Ovary (tissue), 3 donors: ENCODE measurements at regions not wholly inside any gene's neighbourhood (a gene's known extent, or its start where the extent isn't known, plus 50 kb on each side); places are given as distances from the start of the nearest gene placed in this dataset.

Experiments used
- CTCF ChIP-seq, 3 donors: fragments of 450-650 bp in 2 of 3; fragments of 200-600 bp in 1 of 3; IDR thresholded peaks; one replicate each; pipeline versions ENCODE4 v1.5.1 to v1.8.0; 2016 to 2022; ENCODE audit warnings: antibody characterized with exemption in 3 of 3, mild to moderate bottlenecking in 1 of 3
- EP300 ChIP-seq: sonication (generic); formaldehyde crosslinking; IDR thresholded peaks from one replicate; pipeline ENCODE4 v1.6.1; 2017; ENCODE audit warnings: antibody characterized with exemption
- POLR2A ChIP-seq: fragments of 450-650 bp; IDR thresholded peaks from one replicate; pipeline ENCODE4 v1.6.1; 2017; ENCODE audit warnings: antibody characterized with exemption, mild to moderate bottlenecking, moderate library complexity
- donor health status: DM: no; HTN: no; CAD: no.

DNA sequence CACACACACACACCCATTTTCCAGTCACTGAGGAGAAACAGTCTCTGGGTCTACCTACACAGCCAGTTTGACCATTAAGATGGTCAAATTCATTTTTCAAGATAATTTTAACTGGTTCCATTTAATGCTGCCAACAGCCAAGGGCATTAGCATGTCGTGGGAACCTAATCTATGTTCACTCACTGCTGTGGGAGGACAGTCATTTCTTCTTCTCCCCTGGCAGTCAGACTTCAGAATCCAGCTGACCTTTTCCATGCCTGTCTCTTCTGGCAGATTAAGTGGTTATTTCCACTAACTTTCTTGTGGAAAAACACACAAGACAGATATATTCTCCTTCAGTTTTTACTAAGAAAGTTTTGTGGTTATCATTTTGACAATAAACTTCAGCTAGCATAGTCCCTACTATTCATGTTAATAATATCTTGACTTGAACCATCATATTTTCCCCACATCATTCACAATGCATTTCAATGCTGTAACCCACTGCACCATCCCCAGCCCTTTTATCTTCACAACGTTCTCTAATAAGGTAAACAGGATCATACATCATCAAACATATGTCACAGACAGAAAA is 82.2 kb downstream of the DAD1 start:
- TF ChIP-seq CTCF (IDR thresholded peaks at IDR 0.05) = no peak
- TF ChIP-seq EP300 = no peak
- TF ChIP-seq POLR2A = no peak
